ENCODE measurements at regions not wholly inside any gene's neighbourhood (a gene's known extent, or its start where the extent isn't known, plus 50 kb on each side); places are given as distances from the start of the nearest gene placed in this dataset.
"Not testable (repeated sequence)": the region's sequence is repeated elsewhere in the genome, so short reads cannot be mapped to it uniquely, and the experiment has no call there.

GRCh38 chr9:82424599-82425120, 436.1 kb downstream of the SPATA31D1 start:
- DNase-seq (no peak), ATAC-seq (no peak)
- H3K9me3 ChIP-seq, result no peaks in the 10 kb centered on the region
- intact Hi-C loops (cut with DNase I), result no loop called here
- H3K36me3 ChIP-seq (ENCODE audit: insufficient read depth in 1 of 2, low read depth in 1 of 2), result no peaks in the 10 kb centered on the region
- H3K27me3 ChIP-seq (ENCODE audit: insufficient read depth in 3 of 3, low read length in 2 of 3), result no peaks in the 10 kb centered on the region
- H3K4me3 ChIP-seq, result no peak overlapping the region
- TF ChIP-seq, protein P1, sequence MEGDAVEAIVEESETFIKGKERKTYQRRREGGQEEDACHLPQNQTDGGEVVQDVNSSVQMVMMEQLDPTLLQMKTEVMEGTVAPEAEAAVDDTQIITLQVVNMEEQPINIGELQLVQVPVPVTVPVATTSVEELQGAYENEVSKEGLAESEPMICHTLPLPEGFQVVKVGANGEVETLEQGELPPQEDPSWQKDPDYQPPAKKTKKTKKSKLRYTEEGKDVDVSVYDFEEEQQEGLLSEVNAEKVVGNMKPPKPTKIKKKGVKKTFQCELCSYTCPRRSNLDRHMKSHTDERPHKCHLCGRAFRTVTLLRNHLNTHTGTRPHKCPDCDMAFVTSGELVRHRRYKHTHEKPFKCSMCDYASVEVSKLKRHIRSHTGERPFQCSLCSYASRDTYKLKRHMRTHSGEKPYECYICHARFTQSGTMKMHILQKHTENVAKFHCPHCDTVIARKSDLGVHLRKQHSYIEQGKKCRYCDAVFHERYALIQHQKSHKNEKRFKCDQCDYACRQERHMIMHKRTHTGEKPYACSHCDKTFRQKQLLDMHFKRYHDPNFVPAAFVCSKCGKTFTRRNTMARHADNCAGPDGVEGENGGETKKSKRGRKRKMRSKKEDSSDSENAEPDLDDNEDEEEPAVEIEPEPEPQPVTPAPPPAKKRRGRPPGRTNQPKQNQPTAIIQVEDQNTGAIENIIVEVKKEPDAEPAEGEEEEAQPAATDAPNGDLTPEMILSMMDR (IDR thresholded peaks at IDR 0.05), result no peak
- no peaks in the 10 kb centered on the region for H3K4me1 ChIP-seq
- no peak overlapping the region for H3K27ac ChIP-seq

GRCh38 chr9:82431121-82431520, 442.5 kb downstream of the SPATA31D1 start:
- intact Hi-C loops (cut with DNase I), result no loop called here
- Histone ChIP-seq H3K36me3 (ENCODE audit: insufficient read depth in 1 of 2, low read depth in 1 of 2) (no peaks in the 10 kb centered on the region), H3K27me3 (ENCODE audit: insufficient read depth in 3 of 3, low read length in 2 of 3) (no peaks in the 10 kb centered on the region), H3K4me3 (no peak overlapping the region), H3K4me1 (no peaks in the 10 kb centered on the region), H3K9me3 (no peaks in the 10 kb centered on the region), H3K27ac (no peak overlapping the region)
- DNase-seq (no peak), ATAC-seq (no peak)
- WGBS, 3 donors, result 91 to 95% (median 92%) methylated on average over 18 of the region's 18 CpGs
- TF ChIP-seq, protein P1 (IDR thresholded peaks at IDR 0.05), result no peak

- ATAC-seq; H3K9me3 ChIP-seq; H3K4me3 ChIP-seq; H3K4me1 ChIP-seq; intact Hi-C loops (cut with DNase I); H3K27me3 ChIP-seq (ENCODE audit: insufficient read depth in 3 of 3, low read length in 2 of 3); H3K27ac ChIP-seq; H3K36me3 ChIP-seq (ENCODE audit: insufficient read depth in 1 of 2, low read depth in 1 of 2): not testable (repeated sequence)
- WGBS, 3 donors, result 92 to 96% (median 95%) methylated on average over 14 to 15 of the region's 15 CpGs
- DNase-seq, result peak in 1 of 2 donors; percentile 23
Measured at GRCh38 chr9:82433290-82433931, 444.8 kb downstream of the SPATA31D1 start.

DNA sequence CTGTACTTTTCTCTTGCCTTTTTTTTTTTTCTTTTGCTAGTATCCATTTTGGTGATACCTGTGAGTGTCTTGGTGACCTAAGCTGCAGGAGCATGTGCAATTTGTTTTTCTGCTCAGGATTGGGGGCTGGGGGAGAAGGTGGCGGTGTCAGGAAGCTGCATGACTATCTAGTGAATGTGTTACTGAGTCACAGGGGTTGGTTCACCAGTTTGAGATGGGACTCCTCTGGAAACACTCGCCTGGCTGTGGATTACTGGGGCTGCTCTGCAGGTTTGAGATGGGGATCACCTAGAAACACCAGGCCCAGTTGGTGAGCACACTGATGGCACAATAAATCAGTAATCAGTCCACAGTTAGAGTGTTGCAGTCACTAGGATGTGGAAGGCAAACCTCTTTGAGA, 447.9 kb downstream of the SPATA31D1 start:
- Histone ChIP-seq H3K9me3 (no peaks in the 10 kb centered on the region), H3K4me1 (no peaks in the 10 kb centered on the region), H3K27ac (no peak overlapping the region), H3K36me3 (ENCODE audit: insufficient read depth in 1 of 2, low read depth in 1 of 2) (no peaks in the 10 kb centered on the region), H3K4me3 (no peak overlapping the region), H3K27me3 (ENCODE audit: insufficient read depth in 3 of 3, low read length in 2 of 3) (no peaks in the 10 kb centered on the region)
- intact Hi-C loops (cut with DNase I), result no loop called here
- no peak for ATAC-seq
- DNase-seq, result peak in 1 of 2 donors; percentile 15
- WGBS, 3 donors, result 94 to 98% (median 96%) methylated on average over 2 of the region's 2 CpGs
- TF ChIP-seq, protein P1 (IDR thresholded peaks at IDR 0.05), result no peak

- WGBS, 3 donors, result 96 to 97% (median 96%) methylated on average over 3 of the region's 3 CpGs
- H3K36me3 ChIP-seq (ENCODE audit: insufficient read depth in 1 of 2, low read depth in 1 of 2); H3K27ac ChIP-seq; H3K9me3 ChIP-seq; intact Hi-C loops (cut with DNase I); DNase-seq; ATAC-seq; H3K4me1 ChIP-seq; H3K27me3 ChIP-seq (ENCODE audit: insufficient read depth in 3 of 3, low read length in 2 of 3); H3K4me3 ChIP-seq: not testable (repeated sequence)
Measured at GRCh38 chr9:82437183-82437582, 448.6 kb downstream of the SPATA31D1 start.

GRCh38 chr9:82438581-82438980, 450.0 kb downstream of the SPATA31D1 start:
- Histone ChIP-seq H3K27me3 (ENCODE audit: insufficient read depth in 3 of 3, low read length in 2 of 3) (no peaks in the 10 kb centered on the region), H3K27ac (no peak overlapping the region), H3K36me3 (ENCODE audit: insufficient read depth in 1 of 2, low read depth in 1 of 2) (no peaks in the 10 kb centered on the region), H3K4me3 (no peak overlapping the region), H3K9me3 (no peaks in the 10 kb centered on the region), H3K4me1 (no peaks in the 10 kb centered on the region)
- intact Hi-C loops (cut with DNase I), result no loop called here
- ATAC-seq (no peak), DNase-seq (no peak)
- TF ChIP-seq, protein P1 (IDR thresholded peaks at IDR 0.05), result no peak

All from psoas muscle (tissue), 7 donors.